SU-DHL-6 (cell line): ENCODE measurements at regions not wholly inside any gene's neighbourhood (a gene's known extent, or its start where the extent isn't known, plus 50 kb on each side); places are given as distances from the start of the nearest gene placed in this dataset.

Source experiments
- CTCF ChIP-seq: fragments of 200-600 bp; sonication (generic); IDR thresholded peaks from one replicate; pipeline ENCODE4 v1.5.1; 2017; ENCODE audit warnings: antibody characterized with exemption, mild to moderate bottlenecking, low read length, moderate library complexity; ENCODE audit not compliant: insufficient read depth, poor library complexity, severe bottlenecking
- EZH2phosphoT487 ChIP-seq: fragments of 200-600 bp; sonication (generic), shearing (Covaris generic); conservative IDR thresholded peaks from 2 replicates; pipeline ENCODE4 v1.6.1; 2018; ENCODE audit warnings: mild to moderate bottlenecking, antibody characterized with exemption, low read length, moderate library complexity, mixed read lengths

GRCh38 chr4:33878710-33879109 is 2365.6 kb downstream of the ARAP2 start:
- TF ChIP-seq CTCF, result no peak
- no peak for TF ChIP-seq EZH2phosphoT487
